Ovary (tissue), 3 donors: ENCODE measurements at regions not wholly inside any gene's neighbourhood (a gene's known extent, or its start where the extent isn't known, plus 50 kb on each side); places are given as distances from the start of the nearest gene placed in this dataset.

Experiments used
- CTCF ChIP-seq, 3 donors: fragments of 450-650 bp in 2 of 3; fragments of 200-600 bp in 1 of 3; IDR thresholded peaks; one replicate each; pipeline versions ENCODE4 v1.5.1 to v1.8.0; 2016 to 2022; ENCODE audit warnings: antibody characterized with exemption in 3 of 3, mild to moderate bottlenecking in 1 of 3
- POLR2A ChIP-seq: fragments of 450-650 bp; IDR thresholded peaks from one replicate; pipeline ENCODE4 v1.6.1; 2017; ENCODE audit warnings: antibody characterized with exemption, mild to moderate bottlenecking, moderate library complexity
- donor health status: DM: no; HTN: no; CAD: no.

DNA sequence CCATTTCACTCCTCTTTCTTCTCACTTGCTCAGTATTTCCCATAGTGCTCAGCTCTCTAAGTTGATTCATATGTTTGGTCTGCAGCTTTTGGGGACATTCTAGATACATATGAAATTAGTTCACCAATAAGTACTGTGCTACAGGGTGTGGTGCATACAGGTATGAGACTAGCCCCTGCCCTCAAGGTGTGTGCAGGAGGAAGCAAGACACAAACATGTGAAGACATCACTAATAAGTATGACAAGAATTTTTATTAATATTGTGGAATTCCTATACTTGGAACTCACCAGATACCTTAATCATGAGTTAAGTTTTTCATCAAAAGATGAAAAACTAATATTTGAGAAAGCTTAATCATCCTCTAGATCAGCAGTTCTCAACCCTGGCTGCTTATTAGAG lies 505.2 kb downstream of the ZNF674 start:
- TF ChIP-seq CTCF (IDR thresholded peaks at IDR 0.05) (no peak), POLR2A (no peak)
